ENCODE measurements at regions not wholly inside any gene's neighbourhood (a gene's known extent, or its start where the extent isn't known, plus 50 kb on each side); places are given as distances from the start of the nearest gene placed in this dataset.

DNA sequence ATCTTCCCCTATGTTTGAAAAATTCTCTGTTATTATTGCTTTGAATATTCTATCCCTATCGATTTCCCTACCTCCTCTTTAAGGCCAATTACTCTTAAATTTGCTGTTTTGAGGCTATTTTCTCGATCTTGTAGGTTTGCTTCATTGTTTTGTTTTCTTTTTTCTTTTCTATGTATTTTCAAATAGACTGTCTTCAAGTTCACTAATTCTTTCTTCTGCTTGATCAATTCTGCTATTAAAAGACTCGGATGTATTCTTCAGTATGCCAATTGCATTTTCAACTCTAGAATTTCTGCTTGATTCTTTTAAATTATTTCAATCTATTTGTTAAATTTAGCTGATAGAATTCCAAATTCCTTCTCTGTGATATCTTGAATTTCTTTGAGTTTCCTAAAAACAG, 144.0 kb upstream of the NANOGP8 start:
- ATAC-seq (ENCODE audit: insufficient read depth, low read depth) (no peak), DNase-seq (no peak)
- Histone ChIP-seq H3K27ac (ENCODE audit: low read length) (no peak overlapping the region), H3K9me3 (ENCODE audit: insufficient read depth, low read length, severe bottlenecking) (no peaks in the 10 kb centered on the region), H3K79me2 (ENCODE audit: insufficient read depth, low read length) (no peaks in the 10 kb centered on the region), H4K20me1 (ENCODE audit: insufficient read depth, low read length) (no peaks in the 10 kb centered on the region), H3K36me3 (ENCODE audit: insufficient read depth, low read length) (no peaks in the 10 kb centered on the region), H3K4me3 (ENCODE audit: low read depth in 1 of 2, low read length in 2 of 2) (no peak overlapping the region), H2AFZ (ENCODE audit: low read depth, low read length) (no peak overlapping the region), H3K9ac (ENCODE audit: low read depth, low read length) (no peak overlapping the region), H3K4me1 (ENCODE audit: insufficient read depth, low read length) (no peaks in the 10 kb centered on the region), H3K4me2 (ENCODE audit: insufficient read depth, low read length) (no peak overlapping the region), H3K27me3 (ENCODE audit: insufficient read depth, low read length, poor library complexity) (no peaks in the 10 kb centered on the region)
- TF ChIP-seq EZH2 (IDR thresholded peaks at IDR 0.05; ENCODE audit: borderline replicate concordance, low read depth, low read length, severe bottlenecking) (no peak), CTCF (IDR thresholded peaks at IDR 0.05; ENCODE audit: borderline replicate concordance, extremely low read depth, low read length, poor library complexity, severe bottlenecking) (no peak)

GRCh38 chr15:35218215-35218614, 133.1 kb upstream of the NANOGP8 start:
- Histone ChIP-seq H4K20me1 (ENCODE audit: insufficient read depth, low read length) (no peaks in the 10 kb centered on the region), H3K4me3 (ENCODE audit: low read depth in 1 of 2, low read length in 2 of 2) (no peak overlapping the region), H3K36me3 (ENCODE audit: insufficient read depth, low read length) (no peaks in the 10 kb centered on the region), H3K27me3 (ENCODE audit: insufficient read depth, low read length, poor library complexity) (no peaks in the 10 kb centered on the region), H3K27ac (ENCODE audit: low read length) (no peak overlapping the region), H3K79me2 (ENCODE audit: insufficient read depth, low read length) (no peaks in the 10 kb centered on the region), H3K4me1 (ENCODE audit: insufficient read depth, low read length) (no peaks in the 10 kb centered on the region), H3K4me2 (ENCODE audit: insufficient read depth, low read length) (no peak overlapping the region), H3K9ac (ENCODE audit: low read depth, low read length) (no peak overlapping the region), H2AFZ (ENCODE audit: low read depth, low read length) (no peak overlapping the region), H3K9me3 (ENCODE audit: insufficient read depth, low read length, severe bottlenecking) (no peaks in the 10 kb centered on the region)
- TF ChIP-seq EZH2 (IDR thresholded peaks at IDR 0.05; ENCODE audit: borderline replicate concordance, low read depth, low read length, severe bottlenecking), result no peak
- TF ChIP-seq CTCF (IDR thresholded peaks at IDR 0.05; ENCODE audit: borderline replicate concordance, extremely low read depth, low read length, poor library complexity, severe bottlenecking), result no peak
- ATAC-seq (ENCODE audit: insufficient read depth, low read depth) (no peak), DNase-seq (no peak)

DNA sequence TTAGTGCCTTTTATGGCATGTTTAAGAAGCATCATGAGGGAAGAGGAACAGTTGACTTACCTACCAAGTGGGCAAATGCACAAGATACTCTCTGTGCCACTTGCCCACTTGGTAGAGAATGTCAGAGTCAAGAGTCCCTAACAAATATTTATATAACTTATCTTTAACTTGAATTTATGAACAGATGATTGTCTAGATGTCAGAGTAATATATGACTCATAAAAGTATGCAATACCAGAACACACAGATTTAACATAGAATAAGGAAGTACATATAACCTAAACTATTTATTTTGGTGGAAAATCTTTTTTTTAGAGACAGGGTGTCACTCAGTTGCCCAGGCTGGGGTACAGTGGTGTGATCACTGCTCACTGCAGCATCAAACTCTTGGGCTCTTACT, 130.0 kb upstream of the NANOGP8 start:
- Histone ChIP-seq H3K4me2 (ENCODE audit: insufficient read depth, low read length) (no peak overlapping the region), H4K20me1 (ENCODE audit: insufficient read depth, low read length) (no peaks in the 10 kb centered on the region), H2AFZ (ENCODE audit: low read depth, low read length) (no peak overlapping the region), H3K27me3 (ENCODE audit: insufficient read depth, low read length, poor library complexity) (no peaks in the 10 kb centered on the region), H3K27ac (ENCODE audit: low read length) (no peak overlapping the region), H3K79me2 (ENCODE audit: insufficient read depth, low read length) (no peaks in the 10 kb centered on the region), H3K9me3 (ENCODE audit: insufficient read depth, low read length, severe bottlenecking) (no peaks in the 10 kb centered on the region), H3K36me3 (ENCODE audit: insufficient read depth, low read length) (no peaks in the 10 kb centered on the region), H3K4me3 (ENCODE audit: low read depth in 1 of 2, low read length in 2 of 2) (no peak overlapping the region), H3K4me1 (ENCODE audit: insufficient read depth, low read length) (no peaks in the 10 kb centered on the region), H3K9ac (ENCODE audit: low read depth, low read length) (no peak overlapping the region)
- TF ChIP-seq EZH2 (IDR thresholded peaks at IDR 0.05; ENCODE audit: borderline replicate concordance, low read depth, low read length, severe bottlenecking), result no peak
- no peak for TF ChIP-seq CTCF (IDR thresholded peaks at IDR 0.05; ENCODE audit: borderline replicate concordance, extremely low read depth, low read length, poor library complexity, severe bottlenecking)
- no peak for DNase-seq
- no peak for ATAC-seq (ENCODE audit: insufficient read depth, low read depth)
